Eye (tissue), 1 donor: ENCODE measurements at regions not wholly inside any gene's neighbourhood (a gene's known extent, or its start where the extent isn't known, plus 50 kb on each side); places are given as distances from the start of the nearest gene placed in this dataset.
"Not testable (repeated sequence)": the region's sequence is repeated elsewhere in the genome, so short reads cannot be mapped to it uniquely, and the experiment has no call there.

ENCODE experiments used
- DNase-seq: peaks from one replicate; pipeline ENCODE4 v3.0.0-alpha.2; 2015

DNA sequence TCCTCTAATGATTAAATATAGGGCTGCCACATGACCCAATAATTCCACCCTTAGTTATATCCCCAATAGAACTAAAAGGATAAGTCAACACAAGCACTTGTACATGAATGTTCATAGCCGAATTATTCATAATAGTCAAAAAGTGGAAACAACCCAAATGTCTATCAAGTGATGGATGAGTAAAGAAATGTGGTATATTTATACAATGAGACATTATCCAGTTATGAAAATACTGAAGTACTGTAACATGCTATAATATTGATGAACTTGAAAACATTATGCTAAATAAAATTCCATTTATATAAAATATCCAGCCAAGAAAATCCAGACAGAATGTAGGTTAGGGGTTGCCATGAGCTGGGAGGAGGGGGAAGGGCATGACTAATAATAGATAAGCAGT, 436.7 kb upstream of the AADAT start:
- DNase-seq: no peak

DNA sequence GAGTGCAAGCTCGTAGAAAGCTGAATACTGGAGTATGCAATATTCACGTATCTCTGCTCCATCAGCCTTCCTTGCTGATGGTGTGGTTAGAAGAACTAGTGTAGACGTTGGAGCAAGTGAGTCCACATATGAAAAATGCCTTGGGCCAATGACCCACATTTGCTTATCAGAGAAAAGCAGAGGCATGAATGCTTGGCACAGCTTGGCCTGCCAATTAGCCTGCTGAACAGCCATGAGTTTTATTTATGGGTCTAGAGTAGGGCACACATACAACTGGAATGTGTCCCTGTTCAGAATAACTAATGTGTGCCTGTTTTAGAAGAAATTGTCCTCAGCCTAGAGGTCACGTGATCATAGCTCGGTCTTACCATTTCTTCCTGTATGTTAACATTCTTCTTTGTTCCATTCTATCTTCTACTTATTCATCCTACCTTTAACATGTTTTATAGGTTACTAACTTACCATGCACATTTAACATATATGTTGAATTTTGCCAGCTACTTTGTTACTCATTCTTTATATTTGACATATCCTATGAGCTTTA, 432.7 kb upstream of the AADAT start:
- no peak for DNase-seq

DNA sequence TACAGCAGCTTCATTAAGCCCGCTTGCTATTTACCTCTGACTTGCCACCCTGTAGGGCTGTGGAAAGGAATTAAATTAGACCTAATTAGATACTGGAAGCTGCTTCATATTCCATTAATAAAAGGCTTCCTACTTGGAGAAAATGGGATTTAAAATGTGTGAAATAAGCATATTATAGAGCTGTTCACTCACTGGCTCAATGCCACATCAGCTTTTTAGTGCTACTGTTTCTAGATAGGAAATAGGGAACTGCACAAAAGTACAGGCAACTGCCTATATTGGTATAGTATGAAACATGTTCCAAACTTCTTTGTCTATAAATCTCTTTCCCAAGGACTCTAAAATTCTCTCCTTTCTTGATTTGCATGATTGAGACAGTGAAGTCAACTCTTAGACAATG, 407.9 kb upstream of the AADAT start:
- no peak for DNase-seq

DNA sequence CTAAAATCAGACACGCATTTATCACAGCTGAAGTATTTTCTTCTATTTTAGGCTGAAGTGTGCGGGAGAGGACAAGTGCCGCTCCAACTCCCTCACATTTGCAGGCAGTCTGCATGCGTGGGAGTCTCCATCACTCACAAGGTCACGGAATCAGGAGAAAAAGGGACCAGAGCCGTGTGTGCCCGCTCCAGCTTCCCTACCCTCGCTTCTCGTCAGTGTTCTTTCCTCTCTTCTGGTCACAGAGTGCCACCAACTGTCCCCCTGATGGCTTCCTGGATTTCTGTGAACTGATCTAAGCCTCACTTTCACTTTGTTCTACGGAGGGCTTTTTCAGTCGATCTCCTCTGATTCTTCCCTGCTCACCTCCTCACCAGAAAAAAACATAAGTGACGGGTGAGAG, 407.4 kb upstream of the AADAT start:
- DNase-seq: peak; percentile 8

DNA sequence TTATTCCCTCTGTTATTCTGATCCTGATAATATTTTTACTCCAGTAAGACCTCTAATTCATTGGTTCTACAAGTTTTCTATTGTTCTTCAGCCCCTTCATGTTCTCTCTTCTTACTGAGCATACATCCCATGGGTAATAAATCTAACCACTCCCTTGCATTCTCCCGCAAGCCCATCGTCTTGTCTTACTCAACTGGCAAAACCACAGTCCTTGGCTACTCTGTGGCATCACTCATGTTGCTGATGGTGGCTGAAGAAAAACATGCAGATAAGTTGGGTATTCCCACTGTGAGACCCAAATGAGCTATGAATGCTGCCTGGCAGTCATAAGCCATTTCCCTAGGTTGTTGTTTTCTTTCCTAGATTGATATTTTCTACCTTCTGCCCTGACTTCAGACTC, 402.2 kb upstream of the AADAT start:
- no peak for DNase-seq

DNA sequence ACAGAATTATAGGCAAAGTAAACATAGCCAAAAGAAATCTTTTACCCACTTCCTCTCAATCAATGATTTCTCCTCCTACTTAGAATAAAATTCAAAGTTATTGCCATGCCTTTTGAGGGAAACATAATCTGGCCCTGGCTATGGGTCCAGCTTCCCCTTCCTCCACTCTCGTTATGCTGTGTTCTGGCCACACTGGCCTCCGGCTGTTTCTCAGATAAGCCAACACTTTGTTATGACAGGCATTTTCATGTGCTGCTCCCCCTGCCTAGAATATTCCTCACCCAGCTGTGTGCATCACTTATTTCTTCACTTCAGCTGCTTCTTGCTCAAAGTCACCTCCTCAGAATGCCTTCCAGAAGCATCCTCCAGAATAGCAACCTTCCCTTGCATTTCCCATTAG, 386.6 kb upstream of the AADAT start:
- no peak for DNase-seq

DNA sequence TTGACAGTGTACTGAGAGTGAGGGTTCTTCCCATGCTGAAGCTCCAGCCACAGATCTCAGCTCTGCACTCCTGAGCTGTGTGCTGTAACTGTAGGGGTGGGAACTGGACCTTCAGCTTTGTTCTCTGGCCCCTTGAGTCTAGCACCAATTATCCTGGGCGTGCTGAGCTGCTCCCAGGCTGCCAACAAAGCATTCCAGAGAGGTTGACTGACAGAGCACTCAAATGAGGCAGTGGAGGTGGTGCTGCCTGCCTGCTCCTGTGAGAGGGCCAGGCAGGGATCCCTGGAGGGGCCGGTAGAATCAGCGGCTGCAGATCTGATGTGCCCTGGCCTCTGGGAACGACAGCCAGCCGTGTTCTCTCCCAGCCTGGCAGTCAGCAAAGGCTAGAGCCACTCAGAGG, 375.7 kb upstream of the AADAT start:
- no peak for DNase-seq

DNA sequence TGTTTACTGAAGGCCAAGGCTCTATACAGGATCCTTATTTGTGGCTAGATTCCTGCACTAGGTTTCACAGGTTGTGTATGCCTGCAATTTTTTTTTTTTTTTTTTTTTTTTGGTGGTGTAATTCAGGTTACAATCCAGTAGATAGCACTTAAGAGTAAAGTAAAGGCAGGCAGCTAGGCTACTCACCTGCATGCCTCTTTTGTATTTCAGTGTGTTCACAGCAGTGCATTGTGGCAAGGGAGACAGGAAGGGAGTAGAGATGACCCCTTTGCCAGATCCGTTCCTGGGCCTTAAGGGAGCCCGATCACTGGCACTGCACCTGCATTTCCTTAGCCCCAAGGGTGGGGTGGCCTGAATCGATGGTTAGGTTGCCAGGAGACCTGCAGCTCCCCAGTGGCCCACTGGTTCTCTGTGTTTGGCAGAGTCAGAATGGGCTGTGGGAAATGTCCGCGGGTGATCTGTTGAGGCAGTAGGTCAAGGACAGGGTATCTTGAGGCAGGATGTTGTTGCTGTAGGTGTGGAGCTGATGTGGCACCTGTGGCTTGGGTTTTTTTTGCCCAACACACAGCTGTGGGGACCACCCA, 374.9 kb upstream of the AADAT start:
- DNase-seq: no peak

DNA sequence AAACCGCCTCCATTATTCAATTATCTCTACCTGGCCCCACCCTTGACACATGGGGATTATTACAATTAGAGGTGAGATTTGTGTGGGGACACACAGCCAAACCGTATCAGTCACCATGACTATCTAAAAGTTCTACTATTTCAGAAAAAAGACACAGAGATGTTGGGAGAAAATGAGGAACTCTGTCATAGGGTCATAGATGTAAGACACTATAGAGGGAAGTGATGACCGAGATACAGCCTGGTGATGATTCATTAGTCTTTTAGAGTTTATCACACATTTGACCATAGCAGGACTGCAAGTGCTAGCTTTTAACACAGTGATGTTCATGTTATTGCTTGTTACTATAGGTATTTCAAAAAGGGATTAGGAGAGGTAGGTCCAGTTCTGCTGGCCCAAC, 357.0 kb upstream of the AADAT start:
- no peak for DNase-seq

DNA sequence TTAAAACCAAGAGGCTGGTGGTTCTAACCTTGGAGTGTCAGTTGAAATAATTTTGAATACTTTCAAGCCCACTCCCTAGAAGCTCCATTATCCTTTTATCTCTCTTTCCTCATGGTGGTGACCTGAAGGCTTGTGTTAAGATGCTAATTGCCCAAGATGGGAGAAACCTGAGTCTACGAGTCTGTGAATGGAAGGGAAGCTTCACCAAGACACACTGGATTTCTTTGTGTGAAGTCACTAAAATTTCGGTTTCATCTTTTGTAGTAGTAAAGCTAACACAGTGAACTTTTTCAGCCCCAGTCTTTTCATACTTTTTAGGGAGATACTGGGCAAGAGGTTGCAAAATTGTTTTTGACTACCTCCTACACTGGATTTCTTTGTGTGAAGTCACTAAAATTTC, 351.4 kb upstream of the AADAT start:
- not testable (repeated sequence) for DNase-seq

DNA sequence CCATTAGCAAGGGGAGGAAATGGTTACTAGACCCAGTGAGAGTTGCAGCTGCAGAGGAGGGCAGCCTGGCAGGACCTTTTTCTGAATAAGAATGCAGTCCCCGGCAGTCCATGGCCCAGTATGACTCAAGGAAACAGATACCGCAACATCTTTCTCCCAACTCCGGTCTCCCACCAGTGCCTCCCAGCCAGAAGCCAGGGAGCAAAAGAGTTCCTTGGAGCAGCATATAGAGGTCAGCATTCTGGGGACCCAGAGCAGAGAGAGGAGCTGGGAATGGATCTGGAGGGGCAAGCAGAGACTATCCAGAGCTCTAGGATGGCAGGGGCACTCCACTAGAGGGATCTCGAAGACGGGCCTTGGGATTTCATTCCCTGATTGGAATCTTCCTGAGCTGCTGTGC, 339.2 kb upstream of the AADAT start:
- DNase-seq: no peak

DNA sequence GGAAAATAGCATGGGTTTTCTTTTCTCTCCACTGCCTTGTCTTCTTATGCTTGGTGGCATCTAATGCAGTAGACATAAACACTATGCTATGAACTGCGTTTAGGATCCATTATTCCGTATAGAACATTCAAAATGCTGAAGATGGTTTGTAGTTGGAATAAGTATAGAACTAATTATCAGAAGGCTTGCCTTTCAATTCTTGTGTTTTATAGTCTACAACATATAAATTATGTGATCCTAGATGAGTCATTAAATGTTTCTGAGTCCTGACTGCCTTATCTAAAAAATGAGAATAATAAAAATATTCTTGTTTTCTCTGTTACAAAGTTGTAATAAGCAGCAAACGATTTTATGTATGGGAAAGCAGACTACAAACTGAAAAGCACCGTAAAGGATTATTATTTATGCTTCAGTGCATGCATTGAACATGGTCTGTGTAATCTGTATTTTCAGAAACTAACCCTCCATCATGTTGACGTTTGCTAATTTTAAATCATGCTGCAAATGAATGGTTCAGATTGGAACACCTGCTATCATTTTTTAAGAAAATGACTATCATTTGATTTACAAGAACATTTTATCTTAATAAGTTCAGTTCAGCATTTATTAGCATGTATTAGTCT, 335.9 kb upstream of the AADAT start:
- DNase-seq: peak; percentile 73

DNA sequence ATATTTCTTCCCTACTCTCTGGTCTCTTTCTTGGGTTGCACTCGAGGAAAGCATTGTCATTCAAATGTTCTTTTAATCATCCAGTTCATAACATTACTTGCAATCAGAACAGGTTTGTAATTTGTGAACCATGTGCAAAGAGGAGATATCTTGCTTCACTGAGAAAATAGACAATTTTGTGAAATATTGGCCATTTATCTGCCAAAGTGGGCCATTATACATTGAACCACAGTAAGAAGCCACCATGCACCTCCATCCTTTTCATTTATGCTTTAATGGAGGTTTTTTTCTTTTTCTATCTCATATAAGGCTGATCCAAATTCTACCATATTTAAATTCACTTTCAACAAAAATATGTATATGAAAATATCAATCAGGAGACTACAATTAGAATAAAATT, 335.3 kb upstream of the AADAT start:
- DNase-seq: no peak

DNA sequence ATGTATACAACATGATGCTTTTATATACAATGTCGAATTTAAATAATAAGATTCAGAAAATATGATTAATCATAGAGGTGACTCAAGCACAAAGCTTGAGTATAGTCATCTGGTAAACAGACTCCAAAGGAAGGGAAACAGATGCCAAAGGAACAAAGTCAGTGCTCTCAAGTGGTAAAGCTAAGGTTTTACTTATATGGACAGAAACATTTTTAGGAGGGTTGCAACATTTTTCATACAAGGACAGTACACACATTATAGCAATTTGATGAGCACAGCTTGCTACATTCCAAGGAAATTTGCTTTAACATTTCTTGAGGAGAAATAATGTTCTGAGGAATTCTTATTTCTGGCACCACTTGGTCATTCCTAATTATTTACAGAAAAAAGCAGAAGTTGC, 333.4 kb upstream of the AADAT start:
- no peak for DNase-seq

DNA sequence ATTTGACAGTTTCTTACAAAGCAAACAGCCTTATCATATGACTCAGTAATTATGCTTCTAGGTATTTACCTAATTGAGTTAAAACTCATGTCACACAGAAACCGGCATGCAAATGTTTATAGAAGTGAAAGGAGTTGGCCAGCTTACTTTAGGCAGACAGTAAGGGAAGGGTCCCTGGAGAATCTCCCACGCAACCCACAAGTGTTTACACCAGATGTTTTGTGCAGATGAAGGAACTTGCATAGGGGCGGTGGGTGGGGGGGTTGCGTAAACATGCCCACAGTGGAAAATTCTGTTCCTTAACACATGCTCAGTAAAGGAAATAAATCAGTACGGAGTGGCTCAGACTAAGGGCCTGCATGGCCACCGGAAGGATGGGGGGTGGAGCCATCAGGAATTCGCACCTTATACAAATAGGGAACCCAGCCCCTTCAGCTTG, 330.5 kb upstream of the AADAT start:
- DNase-seq: no peak

DNA sequence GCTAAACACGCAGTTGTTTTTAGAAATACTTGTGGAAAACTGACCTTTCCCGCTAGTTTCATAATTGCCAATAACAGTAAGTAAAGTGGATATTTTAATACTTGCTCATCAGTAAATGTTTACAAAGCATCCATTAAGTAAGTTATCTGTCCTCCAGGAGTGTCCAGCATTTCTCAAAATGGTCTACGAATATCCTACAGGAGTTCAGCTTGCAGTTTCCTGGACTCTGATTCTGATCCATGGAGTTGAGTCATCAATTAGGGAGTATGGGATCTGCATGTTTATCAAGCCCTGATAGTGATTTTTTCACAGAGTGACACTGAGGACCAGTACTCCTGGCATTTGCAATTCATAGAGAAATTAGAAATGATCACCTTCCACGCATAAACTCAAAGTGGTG, 325.2 kb upstream of the AADAT start:
- no peak for DNase-seq

DNA sequence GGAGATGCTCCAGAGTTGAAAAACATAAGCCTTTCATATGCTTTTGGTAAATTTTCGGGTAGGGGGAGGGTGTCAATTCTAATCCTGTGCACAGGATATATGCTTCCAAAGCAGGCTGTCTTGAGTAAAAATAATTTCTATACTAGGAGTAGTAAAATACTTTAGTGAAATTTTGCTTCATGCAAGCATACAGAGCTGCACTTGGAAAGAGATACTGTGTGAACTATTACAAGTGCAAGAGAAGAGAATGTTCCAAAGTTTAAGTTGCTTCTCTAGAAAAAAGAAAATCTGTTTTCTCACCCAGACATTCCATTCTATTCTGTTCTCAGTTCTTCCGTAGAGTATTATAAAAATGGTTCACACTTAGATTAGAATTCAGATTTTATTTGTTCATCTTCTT, 324.6 kb upstream of the AADAT start:
- no peak for DNase-seq

DNA sequence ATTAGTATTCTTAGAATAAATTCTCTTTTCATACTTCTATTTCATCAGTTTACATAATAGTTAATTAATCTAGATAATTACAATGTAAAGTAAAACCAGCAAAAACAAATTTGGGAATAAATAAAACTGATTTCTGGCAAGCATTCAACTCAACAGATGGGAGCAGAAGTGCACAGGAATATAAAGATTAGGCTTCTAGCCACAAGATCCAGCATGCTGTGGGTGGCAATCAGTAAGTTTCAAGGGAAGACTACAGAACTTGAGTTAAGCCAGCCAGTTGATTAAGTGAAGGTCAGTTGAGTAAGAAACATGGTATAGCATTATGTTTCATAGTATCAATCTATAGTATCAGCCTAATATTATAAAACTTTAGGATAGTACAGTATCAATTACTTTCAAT, 324.2 kb upstream of the AADAT start:
- DNase-seq: no peak

DNA sequence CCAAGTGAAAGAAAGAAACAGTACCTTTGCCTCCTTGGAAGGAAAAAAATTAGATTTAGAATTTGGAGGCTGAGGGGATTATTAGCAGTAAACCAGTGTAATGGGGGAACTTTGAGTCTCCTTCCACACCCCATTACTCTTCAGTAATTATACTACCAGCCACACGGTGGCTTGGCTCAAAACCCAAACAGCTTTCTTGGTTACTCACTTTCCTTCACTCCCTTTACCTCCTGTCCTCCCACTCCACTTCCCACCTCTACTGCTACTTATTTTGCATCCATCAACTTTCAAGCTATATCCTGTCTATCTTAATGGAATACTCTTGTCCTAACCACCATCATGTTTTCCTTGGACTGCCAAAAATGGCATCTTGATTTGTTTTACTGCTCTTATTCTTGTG, 310.6 kb upstream of the AADAT start:
- no peak for DNase-seq

DNA sequence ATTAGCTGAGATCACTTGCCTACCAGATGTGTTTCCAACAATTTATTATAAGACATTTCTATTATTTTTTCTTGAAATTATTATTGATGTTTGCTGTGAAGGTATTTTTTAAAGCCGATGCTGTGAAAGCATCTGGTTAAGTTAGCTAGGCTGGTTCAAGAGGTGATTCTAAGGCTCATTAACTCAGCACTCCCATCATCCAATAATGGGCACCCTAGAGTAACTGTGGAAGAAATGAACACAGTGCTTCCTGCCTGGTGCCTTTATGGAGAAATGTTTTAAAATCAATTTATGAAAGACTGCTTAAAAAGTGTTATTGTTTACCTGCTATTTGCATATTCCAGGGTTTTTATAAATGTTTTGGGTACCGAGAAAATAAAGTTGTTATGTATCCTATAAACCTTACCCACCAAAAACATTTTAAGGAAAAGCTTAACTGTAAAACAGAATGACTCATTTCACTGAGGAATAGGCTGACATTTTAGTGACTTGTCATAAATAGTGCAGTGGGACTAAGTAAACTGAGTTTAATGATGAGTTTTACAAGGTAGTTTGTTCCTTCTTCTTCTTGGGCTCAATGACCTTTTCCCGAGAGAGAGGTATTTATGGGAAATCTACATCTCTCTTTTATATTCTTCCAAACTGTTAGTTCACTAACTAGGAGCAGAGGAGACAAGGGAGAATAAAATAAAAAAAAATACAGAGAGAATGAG, 310.0 kb upstream of the AADAT start:
- no peak for DNase-seq

DNA sequence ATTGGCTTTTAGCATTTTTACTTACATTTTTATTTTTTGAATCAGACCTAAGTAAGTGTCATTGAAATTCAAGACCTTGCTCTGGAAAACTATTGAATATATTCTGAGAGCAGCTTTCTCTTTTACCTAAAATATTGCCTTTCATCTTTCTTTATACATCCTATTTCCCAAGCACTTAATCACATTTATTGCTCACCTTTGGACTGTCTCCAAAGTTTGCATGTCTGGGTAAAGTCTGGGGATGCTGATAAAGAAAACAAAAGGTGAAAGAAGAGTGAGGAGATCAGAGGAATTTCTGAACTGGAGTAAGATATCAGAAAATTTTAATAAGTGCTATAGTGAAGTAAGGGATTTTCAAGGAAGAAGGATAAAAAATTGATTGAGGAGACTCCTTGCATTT, 308.5 kb upstream of the AADAT start:
- DNase-seq: no peak

DNA sequence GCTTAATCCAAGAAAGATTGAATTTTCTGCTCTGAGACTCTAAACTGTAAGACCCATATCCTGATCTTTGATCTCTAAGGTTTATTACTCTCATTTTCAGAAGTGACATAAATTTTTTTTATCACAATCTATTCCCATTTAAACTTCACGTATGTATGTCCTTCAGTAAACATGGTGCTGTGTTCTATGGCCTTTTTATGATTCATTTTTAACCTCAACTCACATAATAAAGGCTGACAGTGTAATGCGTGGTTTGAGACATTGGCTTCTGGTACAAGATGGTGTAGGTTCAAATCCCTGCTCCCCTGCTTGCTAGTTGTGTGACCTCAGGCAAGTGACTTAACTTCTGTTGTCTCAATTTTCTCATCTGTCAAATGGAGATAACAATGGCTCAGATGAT, 306.0 kb upstream of the AADAT start:
- no peak for DNase-seq

DNA sequence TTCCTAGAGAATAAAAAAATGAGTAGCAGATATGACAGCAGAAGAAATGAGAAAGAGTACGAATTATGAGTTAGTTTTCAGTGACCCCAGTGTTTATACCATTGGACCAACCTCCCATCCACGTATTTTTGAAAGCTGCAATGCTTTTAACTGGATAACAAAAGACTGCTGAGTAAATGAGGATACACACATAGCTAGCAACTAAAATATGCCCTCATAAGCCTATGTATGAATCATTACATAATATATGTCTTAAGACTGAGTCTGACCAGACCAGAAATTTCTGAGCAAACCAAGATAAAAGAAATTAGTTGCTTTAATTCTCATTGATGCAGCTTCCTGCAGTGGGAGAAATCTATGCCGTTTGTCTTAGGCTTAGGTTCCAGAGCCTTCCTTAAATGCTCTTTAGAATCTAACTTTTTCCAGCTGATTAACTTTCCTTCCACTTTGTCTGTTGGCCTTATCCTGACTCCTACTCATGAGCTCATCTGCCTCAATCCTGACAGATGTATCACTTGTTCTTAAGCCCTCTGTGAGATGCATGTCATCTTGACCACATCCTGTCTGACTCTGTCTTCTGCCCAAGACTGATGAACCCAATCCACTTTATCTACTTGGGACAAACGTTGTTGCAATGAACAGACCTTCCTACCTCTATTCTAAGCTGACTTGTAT, 301.4 kb upstream of the AADAT start:
- peak; percentile 13 for DNase-seq

DNA sequence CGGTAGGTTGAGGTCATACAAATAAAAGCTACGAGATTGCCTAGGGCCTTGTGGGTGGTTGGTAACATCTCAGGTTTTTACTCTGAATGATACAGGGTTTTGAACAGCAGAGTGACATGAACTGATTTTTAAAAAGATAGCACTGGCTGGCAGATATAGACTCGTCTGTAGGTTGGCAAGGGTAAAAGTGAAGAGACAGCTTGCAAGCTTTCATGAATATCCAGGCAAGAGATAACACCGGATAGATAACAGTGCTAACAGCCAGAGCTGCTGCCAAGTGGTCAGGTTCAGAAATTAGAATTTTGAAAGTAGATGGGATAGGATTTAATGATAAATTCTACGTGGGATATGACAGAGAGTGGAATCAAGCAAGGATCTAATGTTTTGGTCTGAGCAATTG, 299.7 kb upstream of the AADAT start:
- no peak for DNase-seq
